WTC11 (cell line): ENCODE measurements at regions not wholly inside any gene's neighbourhood (a gene's known extent, or its start where the extent isn't known, plus 50 kb on each side); places are given as distances from the start of the nearest gene placed in this dataset.

Experiments used
- ATAC-seq: fragments of 200-7000 bp; cut with Tn5 transposase; 2 replicates; pipeline ENCODE4 v1.10.0; 2021; ENCODE audit warnings: mild to moderate bottlenecking, moderate library complexity
- CTCF ChIA-PET: fragments of 300-600 bp; sonication (Branson Sonifier 250); formaldehyde crosslinking; loops from one replicate; lab custom pipeline; 2021; ENCODE audit warnings: antibody characterized with exemption; lab: Charles Lee
- POLR2A ChIA-PET: fragments of 350-600 bp; sonication (Branson Sonifier 250); formaldehyde crosslinking; loops from one replicate; lab custom pipeline; 2021; ENCODE audit warnings: antibody characterized with exemption; lab: Charles Lee
- DNase-seq: peaks from one replicate; pipeline ENCODE4 v3.0.0; 2021; ENCODE audit warnings: low spot score
- H3K27ac Mint-ChIP-seq: 2 replicates; pipeline ENCODE4 v1.8.0; 2021; ENCODE audit warnings: mixed read lengths
- H3K27me3 Mint-ChIP-seq: 2 replicates; pipeline ENCODE4 v1.8.0; 2021; ENCODE audit warnings: low read depth, mild to moderate bottlenecking, moderate library complexity, mixed read lengths
- H3K36me3 Mint-ChIP-seq: 2 replicates; pipeline ENCODE4 v1.8.0; 2021; ENCODE audit warnings: mixed read lengths
- H3K4me1 Mint-ChIP-seq: 2 replicates; pipeline ENCODE4 v1.8.0; 2022; ENCODE audit warnings: mixed read lengths
- H3K4me3 Mint-ChIP-seq: 2 replicates; pipeline ENCODE4 v1.8.0; 2021; ENCODE audit warnings: mild to moderate bottlenecking, moderate library complexity, mixed read lengths
- H3K9me3 Mint-ChIP-seq: 2 replicates; pipeline ENCODE4 v1.8.0; 2021; ENCODE audit warnings: mixed read lengths
- EMX1 ChIP-seq: fragments of 250-450 bp; sonication (Bioruptor Pico); IDR thresholded peaks from 2 replicates; pipeline ENCODE4 v1.8.0; 2021; ENCODE audit warnings: mild to moderate bottlenecking
- GABPB1 ChIP-seq: sonication (generic); formaldehyde crosslinking; IDR thresholded peaks from 2 replicates; pipeline ENCODE4 v1.8.1; 2023; ENCODE audit warnings: mild to moderate bottlenecking, missing genetic modification reagents
- GRHL2 ChIP-seq: fragments of 250-450 bp; sonication (Bioruptor Pico); IDR thresholded peaks from 2 replicates; pipeline ENCODE4 v1.8.0; 2022; ENCODE audit warnings: mild to moderate bottlenecking, moderate library complexity; ENCODE audit not compliant: insufficient replicate concordance, severe bottlenecking
- NR1H2 ChIP-seq: sonication (generic); formaldehyde crosslinking; IDR thresholded peaks from 2 replicates; pipeline ENCODE4 v1.9.0; 2021; ENCODE audit warnings: mild to moderate bottlenecking, moderate library complexity, missing genetic modification reagents
- RORB ChIP-seq: fragments of 250-450 bp; sonication (Bioruptor Pico); IDR thresholded peaks from 2 replicates; pipeline ENCODE4 v1.9.0; 2021; ENCODE audit warnings: mild to moderate bottlenecking
- SMAD3 ChIP-seq: sonication (generic); formaldehyde crosslinking; IDR thresholded peaks from 2 replicates; pipeline ENCODE4 v1.8.0; 2022; ENCODE audit warnings: missing genetic modification reagents, mild to moderate bottlenecking, borderline replicate concordance
- SMAD4 ChIP-seq: sonication (generic); formaldehyde crosslinking; IDR thresholded peaks from 2 replicates; pipeline ENCODE4 v1.8.0; 2022; ENCODE audit warnings: mild to moderate bottlenecking, missing genetic modification reagents
- TCF7 ChIP-seq: sonication (generic); formaldehyde crosslinking; IDR thresholded peaks from 2 replicates; pipeline ENCODE4 v1.8.0; 2022; ENCODE audit warnings: mild to moderate bottlenecking, low read depth, missing genetic modification reagents, moderate library complexity
- TEAD4 ChIP-seq: sonication (generic); formaldehyde crosslinking; IDR thresholded peaks from 2 replicates; pipeline ENCODE4 v1.8.0; 2022; ENCODE audit warnings: mild to moderate bottlenecking, missing genetic modification reagents
- ZNF138 ChIP-seq: sonication (generic); formaldehyde crosslinking; conservative IDR thresholded peaks from 2 replicates; pipeline ENCODE4 v1.8.1; 2022; ENCODE audit warnings: mild to moderate bottlenecking, moderate library complexity, missing genetic modification reagents
- TF ChIP-seq, protein P1 (sequence below): fragments of 250-450 bp; sonication (Bioruptor Pico); IDR thresholded peaks from 2 replicates; pipeline ENCODE4 v1.9.0; 2021; ENCODE audit warnings: mild to moderate bottlenecking, borderline replicate concordance
- TF ChIP-seq, protein P2 (sequence below): fragments of 250-450 bp; sonication (Bioruptor Pico); IDR thresholded peaks from 2 replicates; pipeline ENCODE4 v1.9.0; 2021; ENCODE audit warnings: mild to moderate bottlenecking
- TF ChIP-seq, protein P3 (sequence below): sonication (generic); formaldehyde crosslinking; IDR thresholded peaks from 2 replicates; pipeline ENCODE4 v1.8.1; 2022; ENCODE audit warnings: low read depth, missing genetic modification reagents, borderline replicate concordance
- TF ChIP-seq, protein P4 (sequence below): fragments of 250-450 bp; sonication (Bioruptor Pico); conservative IDR thresholded peaks from 2 replicates; pipeline ENCODE4 v1.9.0; 2021; ENCODE audit warnings: mild to moderate bottlenecking
- TF ChIP-seq, protein P5 (sequence below): sonication (generic); formaldehyde crosslinking; IDR thresholded peaks from 2 replicates; pipeline ENCODE4 v1.8.1; 2023; ENCODE audit warnings: mild to moderate bottlenecking, missing genetic modification reagents
- TF ChIP-seq, protein P6 (sequence below): sonication (generic); formaldehyde crosslinking; IDR thresholded peaks from 2 replicates; pipeline ENCODE4 v1.8.1; 2023; ENCODE audit warnings: mild to moderate bottlenecking, missing genetic modification reagents, moderate library complexity

DNA sequence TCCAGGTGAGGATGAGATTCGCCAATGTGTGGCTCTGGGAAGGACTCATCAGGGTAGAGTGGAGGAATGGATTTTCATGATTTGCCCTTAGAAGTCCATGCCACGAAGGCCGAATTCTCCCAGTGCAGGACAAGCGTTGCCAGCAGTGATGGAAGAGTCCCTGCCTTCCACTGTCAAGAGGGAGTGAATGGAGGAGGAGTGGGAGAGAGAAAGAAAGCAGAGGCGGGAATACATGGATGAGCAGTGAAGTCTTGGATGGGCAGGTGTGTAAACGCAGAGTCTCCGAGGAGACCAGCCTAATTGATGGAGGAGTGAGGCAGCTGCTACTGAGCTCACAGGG, 419.2 kb downstream of the GLRX3 start (continued):
- TF ChIP-seq, protein P1, sequence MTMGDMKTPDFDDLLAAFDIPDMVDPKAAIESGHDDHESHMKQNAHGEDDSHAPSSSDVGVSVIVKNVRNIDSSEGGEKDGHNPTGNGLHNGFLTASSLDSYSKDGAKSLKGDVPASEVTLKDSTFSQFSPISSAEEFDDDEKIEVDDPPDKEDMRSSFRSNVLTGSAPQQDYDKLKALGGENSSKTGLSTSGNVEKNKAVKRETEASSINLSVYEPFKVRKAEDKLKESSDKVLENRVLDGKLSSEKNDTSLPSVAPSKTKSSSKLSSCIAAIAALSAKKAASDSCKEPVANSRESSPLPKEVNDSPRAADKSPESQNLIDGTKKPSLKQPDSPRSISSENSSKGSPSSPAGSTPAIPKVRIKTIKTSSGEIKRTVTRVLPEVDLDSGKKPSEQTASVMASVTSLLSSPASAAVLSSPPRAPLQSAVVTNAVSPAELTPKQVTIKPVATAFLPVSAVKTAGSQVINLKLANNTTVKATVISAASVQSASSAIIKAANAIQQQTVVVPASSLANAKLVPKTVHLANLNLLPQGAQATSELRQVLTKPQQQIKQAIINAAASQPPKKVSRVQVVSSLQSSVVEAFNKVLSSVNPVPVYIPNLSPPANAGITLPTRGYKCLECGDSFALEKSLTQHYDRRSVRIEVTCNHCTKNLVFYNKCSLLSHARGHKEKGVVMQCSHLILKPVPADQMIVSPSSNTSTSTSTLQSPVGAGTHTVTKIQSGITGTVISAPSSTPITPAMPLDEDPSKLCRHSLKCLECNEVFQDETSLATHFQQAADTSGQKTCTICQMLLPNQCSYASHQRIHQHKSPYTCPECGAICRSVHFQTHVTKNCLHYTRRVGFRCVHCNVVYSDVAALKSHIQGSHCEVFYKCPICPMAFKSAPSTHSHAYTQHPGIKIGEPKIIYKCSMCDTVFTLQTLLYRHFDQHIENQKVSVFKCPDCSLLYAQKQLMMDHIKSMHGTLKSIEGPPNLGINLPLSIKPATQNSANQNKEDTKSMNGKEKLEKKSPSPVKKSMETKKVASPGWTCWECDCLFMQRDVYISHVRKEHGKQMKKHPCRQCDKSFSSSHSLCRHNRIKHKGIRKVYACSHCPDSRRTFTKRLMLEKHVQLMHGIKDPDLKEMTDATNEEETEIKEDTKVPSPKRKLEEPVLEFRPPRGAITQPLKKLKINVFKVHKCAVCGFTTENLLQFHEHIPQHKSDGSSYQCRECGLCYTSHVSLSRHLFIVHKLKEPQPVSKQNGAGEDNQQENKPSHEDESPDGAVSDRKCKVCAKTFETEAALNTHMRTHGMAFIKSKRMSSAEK = no peak

DNA sequence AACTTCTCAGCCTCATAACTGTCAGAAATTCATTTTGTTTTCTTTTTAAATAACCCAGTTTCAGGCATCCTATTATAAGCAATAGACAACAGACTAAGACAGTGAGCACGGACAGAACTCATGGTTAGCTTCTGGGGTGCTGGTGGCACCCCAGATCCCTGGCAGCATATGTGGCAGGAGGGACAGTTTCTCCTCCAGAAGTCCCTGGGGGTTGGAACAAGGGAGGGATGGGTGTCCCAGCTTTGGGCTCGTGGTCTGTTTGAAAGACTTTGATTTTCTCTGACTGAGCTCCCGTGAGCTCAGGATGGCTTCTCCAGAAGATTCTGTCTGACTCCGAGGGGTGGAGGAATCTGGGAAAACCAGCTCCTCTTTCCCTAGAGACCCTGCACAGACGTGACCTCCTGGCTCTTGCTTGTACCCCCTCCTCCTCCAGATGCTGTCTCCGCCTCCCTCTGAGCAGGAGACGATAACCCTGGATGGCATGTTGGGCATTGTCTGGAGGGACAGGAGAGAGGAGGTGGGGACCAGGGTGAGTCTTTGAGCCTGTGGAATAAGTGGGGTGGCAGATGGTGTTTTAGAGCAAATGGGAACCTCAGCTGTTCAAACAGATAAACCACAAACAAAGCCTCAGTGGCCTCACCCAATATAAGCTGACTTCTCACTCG, 421.1 kb downstream of the GLRX3 start:
- H3K9me3 Mint-ChIP-seq = peaks cover 69% of the 10 kb centered on the region
- TF ChIP-seq, protein P2, sequence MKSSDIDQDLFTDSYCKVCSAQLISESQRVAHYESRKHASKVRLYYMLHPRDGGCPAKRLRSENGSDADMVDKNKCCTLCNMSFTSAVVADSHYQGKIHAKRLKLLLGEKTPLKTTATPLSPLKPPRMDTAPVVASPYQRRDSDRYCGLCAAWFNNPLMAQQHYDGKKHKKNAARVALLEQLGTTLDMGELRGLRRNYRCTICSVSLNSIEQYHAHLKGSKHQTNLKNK (CRISPR knock-in tag) = no peak
- TF ChIP-seq, protein P3, sequence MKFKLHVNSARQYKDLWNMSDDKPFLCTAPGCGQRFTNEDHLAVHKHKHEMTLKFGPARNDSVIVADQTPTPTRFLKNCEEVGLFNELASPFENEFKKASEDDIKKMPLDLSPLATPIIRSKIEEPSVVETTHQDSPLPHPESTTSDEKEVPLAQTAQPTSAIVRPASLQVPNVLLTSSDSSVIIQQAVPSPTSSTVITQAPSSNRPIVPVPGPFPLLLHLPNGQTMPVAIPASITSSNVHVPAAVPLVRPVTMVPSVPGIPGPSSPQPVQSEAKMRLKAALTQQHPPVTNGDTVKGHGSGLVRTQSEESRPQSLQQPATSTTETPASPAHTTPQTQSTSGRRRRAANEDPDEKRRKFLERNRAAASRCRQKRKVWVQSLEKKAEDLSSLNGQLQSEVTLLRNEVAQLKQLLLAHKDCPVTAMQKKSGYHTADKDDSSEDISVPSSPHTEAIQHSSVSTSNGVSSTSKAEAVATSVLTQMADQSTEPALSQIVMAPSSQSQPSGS (CRISPR knock-in tag) = no peak
- TF ChIP-seq GRHL2 (CRISPR knock-in tag) (no peak), TEAD4 (CRISPR knock-in tag) (no peak), SMAD3 (CRISPR knock-in tag) (no peak), NR1H2 (CRISPR knock-in tag) (no peak), ZNF138 (no peak), SMAD4 (no peak), RORB (CRISPR knock-in tag) (no peak), EMX1 (CRISPR knock-in tag) (no peak), TCF7 (CRISPR knock-in tag) (no peak), GABPB1 (CRISPR knock-in tag) (no peak)
- TF ChIP-seq, protein P4, sequence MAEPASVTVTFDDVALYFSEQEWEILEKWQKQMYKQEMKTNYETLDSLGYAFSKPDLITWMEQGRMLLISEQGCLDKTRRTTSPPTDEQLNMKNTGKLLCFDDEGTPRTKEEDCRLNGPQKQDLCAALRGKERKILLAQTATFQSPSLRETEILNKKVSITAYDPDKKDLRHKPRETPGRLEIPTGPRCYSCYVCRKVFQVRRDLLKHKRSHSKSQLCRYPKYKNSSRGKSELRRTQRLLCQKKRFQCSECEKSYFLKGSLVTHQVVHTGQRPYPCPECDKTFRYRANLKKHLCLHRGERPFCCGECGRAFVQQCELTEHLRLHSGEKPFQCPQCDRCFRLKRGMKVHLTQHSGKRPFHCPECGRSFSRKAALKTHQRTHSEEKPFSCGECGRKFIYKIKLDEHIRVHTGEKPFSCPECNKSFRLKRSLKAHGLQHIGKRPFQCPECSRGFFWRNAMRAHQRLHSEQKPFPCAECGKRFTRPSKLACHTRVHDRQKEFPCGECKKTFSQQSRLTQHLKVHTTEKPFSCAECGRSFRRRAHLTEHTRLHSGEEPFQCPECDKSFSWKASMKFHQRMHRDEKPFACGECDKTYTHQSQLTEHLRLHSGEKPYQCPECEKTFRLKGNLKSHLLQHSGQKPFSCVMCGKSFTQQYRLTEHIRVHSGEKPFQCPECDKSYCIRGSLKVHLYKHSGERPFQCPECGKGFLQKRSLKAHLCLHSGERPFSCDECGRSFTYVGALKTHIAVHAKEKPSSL (CRISPR knock-in tag) = no peak
- TF ChIP-seq, protein P5, sequence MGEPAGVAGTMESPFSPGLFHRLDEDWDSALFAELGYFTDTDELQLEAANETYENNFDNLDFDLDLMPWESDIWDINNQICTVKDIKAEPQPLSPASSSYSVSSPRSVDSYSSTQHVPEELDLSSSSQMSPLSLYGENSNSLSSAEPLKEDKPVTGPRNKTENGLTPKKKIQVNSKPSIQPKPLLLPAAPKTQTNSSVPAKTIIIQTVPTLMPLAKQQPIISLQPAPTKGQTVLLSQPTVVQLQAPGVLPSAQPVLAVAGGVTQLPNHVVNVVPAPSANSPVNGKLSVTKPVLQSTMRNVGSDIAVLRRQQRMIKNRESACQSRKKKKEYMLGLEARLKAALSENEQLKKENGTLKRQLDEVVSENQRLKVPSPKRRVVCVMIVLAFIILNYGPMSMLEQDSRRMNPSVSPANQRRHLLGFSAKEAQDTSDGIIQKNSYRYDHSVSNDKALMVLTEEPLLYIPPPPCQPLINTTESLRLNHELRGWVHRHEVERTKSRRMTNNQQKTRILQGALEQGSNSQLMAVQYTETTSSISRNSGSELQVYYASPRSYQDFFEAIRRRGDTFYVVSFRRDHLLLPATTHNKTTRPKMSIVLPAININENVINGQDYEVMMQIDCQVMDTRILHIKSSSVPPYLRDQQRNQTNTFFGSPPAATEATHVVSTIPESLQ (CRISPR knock-in tag) = no peak
- TF ChIP-seq, protein P6, sequence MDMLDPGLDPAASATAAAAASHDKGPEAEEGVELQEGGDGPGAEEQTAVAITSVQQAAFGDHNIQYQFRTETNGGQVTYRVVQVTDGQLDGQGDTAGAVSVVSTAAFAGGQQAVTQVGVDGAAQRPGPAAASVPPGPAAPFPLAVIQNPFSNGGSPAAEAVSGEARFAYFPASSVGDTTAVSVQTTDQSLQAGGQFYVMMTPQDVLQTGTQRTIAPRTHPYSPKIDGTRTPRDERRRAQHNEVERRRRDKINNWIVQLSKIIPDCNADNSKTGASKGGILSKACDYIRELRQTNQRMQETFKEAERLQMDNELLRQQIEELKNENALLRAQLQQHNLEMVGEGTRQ = no peak
- H3K36me3 Mint-ChIP-seq = peaks cover 69% of the 10 kb centered on the region
- peaks cover 15% of the 10 kb centered on the region for H3K27me3 Mint-ChIP-seq
- ChIA-PET CTCF (no interaction called here), POLR2A (no interaction called here)
- no peak for DNase-seq
- no peak for ATAC-seq
- no peak overlapping the region for H3K27ac Mint-ChIP-seq
- no peaks in the 10 kb centered on the region for H3K4me1 Mint-ChIP-seq
- H3K4me3 Mint-ChIP-seq = no peak overlapping the region
